IPS-NIHi7 (cell line): ENCODE measurements at regions not wholly inside any gene's neighbourhood (a gene's known extent, or its start where the extent isn't known, plus 50 kb on each side); places are given as distances from the start of the nearest gene placed in this dataset.
"Not testable (repeated sequence)": the region's sequence is repeated elsewhere in the genome, so short reads cannot be mapped to it uniquely, and the experiment has no call there.

Experiments used
- DNase-seq: peaks from one replicate; pipeline ENCODE4 v3.0.0; 2012; ENCODE audit warnings: mixed read lengths; ENCODE audit errors: extremely low spot score

DNA sequence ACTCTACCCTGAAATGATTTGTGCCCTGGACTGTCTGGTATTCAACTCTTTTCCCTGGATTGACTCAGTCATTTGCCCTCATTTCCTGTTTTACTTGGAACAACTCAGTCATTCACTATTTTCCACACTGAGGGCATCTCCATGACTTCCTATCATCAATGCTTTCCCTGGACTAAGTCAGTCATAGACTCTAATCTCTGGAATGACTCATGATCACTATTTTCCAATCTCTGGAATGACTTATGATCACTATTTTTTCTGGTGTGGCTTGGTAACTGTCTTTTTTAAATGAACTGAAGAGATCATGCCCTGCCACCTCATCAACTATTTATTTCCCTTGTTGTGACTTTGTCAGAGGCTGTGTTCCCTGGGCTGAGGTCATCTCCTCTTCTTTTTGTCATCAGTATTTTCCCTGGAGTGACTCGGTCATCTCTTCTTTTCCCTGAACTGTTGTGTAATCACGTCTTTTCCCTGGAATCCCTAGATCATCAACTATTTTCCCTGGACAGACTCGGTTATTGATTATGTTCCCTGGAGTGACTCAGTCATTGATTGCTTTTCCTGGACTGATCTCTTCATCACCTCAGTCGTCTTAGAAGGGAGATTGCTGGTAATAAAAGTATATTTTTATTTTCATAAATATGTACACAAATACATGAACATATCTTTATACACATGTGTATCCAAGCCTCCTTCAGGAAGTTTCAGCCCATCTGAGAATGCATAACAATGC lies 327.1 kb upstream of the VCX start:
- no peak for DNase-seq

DNA sequence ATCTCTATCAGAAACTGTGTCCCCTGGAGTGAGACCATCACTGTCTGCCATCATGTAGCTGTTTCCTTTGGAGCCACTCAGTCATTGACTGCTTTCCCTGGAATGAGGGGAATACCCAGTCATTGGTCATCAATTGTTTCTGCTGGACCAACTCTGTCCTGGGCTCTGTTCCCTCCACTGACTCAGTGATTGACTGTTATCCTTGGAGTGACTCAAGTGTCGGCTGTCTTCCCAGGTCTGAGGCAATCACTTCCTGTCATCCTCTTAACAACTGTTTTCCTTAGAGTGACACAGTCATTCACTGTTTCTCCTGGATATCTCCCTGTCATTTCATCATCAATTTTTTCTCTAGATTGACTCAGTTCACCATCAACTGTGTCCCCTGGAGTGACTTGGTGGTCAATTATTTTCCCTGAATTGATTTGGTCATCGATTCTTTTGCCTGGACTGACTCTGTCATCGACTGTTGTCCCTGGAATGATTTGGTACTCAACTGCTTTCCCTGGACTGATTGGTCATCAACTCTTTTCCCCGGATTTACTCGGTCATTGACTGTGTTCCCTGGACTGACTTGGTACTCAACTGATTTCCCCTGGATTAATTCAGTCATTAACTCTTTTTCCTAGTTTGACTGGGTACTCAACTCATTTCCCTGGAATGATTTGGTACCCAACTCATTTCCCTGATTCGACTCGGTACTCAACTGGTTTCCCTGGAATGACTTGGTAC lies 327.9 kb upstream of the VCX start:
- no peak for DNase-seq

DNA sequence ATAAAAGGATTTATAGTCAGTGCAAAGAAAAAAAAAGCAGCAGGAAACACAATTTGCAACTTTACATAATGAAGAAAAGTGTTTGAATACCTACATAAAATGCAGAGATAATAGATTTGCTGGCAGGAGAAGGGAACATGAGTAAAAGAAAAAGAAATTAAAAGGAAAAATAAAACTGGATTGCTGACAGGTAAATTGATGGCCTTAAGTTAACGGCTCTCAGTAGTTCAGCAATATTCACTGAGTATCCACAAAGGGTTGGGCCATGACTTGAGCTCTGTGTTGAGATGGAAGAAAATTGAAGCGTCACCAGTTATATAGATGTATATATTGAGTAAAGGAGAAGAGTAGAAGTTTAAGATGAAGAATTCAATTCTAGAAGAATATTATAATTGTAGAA lies 330.1 kb upstream of the VCX start:
- DNase-seq = no peak

DNA sequence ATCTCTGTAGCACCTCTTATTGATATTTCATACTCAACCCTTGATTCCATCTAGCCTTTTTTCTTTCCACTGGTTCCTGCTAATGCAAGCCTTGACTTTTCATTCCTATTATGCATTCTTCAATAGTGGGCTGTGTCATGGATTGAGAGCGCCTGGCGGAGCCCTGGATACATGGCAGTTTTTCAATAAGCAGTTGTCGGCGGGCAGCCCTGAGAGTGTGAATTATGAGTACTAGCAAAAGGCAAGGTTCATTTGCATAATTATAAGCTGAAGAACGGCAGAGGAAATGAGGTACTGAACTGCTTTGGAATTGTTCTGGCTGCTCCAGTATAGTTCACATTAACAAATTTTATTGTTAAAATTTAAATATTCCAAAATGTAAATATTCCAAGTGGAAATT lies 339.7 kb upstream of the VCX start:
- no peak for DNase-seq

DNA sequence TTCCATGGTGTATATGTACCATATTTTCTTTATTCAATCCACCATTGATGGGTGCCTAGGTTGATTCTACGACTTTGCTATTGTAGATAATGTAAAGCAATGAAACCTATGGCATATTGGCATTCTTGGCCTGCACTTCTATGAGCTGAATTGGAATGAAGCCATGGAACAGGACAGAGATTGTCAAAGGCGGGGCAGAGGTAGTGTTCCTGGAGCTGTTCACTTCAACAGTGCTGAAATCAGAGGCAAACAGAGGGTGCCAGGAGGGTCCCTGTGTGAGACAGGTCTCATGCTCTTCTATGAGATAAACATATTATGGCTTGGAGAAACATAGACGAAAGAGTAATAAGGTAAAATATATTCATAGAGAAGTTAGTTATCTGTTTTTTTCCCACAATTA lies 342.6 kb upstream of the VCX start:
- no peak for DNase-seq

DNA sequence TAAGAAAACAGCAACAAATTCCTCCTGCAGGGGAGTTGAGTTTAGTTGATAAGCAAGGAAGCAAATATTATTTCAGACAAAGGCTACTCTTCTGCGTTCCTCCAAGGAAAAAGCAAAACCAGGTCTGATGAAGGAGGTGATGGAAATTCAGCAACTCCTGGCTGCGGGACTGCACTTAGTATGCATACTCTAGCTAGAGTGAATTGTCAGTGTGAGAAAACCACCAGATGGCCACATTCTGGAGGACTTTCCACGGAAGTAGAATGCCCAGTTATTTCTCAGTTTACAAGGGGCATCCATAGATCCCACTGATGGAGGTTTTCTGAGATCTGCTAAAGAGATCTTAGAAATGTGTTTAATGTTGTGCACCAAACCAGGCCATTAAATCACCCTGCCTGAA lies 338.6 kb upstream of the PUDP start:
- no peak for DNase-seq

DNA sequence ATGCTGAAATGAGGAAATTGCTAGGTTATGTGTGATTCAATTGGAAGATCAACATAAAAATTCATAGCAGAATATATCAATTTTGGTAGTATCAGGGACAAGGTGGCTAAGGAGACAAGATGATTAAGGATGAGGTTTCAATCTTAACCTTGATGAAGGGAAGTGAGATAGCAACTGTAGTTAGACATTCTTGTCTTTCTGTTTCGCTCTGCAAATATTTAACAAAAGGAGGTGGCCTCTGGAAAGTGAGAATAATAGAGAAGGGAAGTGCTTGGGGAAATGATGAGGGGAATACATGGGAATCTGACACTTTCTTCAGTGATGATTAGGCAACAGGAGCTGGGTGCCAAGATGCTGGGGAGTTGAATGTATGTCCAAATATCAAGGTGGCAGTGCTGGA lies 337.1 kb upstream of the PUDP start:
- no peak for DNase-seq

DNA sequence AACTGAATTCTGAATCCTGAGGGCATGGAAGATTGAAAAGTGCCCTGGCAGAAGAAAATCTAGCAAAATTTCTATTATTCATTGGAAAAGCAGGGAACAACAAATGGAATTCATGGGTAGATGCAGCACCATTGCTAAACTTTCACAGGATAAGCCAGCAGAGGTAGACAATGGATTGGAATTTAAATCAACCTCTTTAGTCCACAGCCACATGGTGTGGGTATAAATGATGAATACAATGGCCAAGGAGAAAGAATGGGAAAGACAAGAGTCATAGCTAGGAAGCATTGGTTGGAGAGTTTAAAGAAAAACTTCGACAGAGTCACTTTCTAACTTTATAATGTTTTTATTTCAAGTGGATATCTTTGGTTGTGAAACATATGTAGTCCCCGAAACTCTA lies 332.8 kb upstream of the PUDP start:
- DNase-seq = no peak

DNA sequence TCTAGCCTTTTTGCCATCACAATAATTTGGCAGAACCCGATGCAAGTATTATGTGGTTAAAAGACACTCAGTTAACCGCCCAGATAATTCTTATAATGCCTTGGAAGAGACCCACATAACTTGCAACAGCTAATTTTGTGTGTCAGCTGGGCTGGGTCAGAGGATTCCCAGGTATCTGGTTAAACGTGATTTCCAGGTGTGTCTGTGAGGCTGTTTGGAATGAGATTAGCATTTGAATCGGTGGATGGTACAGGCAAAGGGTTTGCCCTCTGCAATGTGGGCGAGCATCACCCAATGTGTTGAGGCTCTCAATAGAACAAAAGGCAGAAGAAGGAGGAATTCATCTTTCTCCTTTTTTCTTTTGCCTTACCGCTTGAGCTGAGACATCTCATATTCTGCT lies 314.2 kb upstream of the PUDP start:
- DNase-seq = no peak

DNA sequence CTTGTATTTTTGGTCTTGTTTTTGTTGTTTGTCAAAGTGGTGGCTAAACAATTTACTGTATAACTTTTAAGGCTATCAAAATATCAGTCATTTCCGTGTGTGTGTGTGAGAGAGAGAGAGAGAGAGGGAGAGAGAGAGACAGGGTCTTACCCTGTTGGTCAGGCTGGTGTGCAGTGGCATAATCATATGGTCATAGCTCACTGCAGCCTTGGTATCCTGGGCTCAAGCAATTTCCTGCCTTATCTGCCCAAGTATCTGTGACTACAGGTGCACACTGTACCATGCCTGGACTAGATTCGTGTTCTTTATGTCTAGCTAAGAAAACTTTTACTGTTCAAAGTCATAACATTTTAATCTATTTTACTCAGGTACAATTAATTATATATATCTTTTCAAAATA lies 313.1 kb upstream of the PUDP start:
- DNase-seq = not testable (repeated sequence)

DNA sequence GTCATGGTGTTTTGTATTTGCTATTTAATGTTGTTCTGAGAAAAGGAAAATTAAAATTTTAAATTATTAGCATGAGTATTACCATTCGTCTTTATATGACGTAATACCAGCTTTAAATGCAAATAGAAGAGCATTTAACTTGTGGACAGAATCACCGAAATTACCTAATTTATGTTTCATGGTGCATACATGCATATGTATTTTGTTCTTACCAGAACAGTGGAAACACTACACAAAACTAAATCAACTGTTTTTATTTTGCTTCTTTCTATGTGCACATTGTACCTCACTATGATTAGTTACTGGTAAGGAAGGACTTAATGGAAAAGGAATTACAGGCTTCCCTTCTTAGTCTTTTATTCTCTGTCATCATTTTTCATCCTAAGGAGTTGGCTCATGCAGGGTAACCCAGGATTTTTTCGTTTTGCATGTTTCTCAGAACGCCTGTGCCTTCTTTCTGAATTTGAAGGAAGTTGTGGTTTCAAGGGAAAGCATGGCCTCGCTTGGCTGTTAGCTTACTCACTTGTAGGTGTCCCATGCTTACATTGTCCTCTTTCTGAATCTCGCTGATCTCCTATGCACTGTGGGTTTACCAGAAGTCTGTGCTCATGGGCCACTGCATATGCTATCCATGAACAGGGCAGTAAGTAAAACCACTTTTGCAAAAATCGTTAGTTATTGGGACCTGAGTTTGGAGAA lies 300.0 kb upstream of the PUDP start:
- no peak for DNase-seq

DNA sequence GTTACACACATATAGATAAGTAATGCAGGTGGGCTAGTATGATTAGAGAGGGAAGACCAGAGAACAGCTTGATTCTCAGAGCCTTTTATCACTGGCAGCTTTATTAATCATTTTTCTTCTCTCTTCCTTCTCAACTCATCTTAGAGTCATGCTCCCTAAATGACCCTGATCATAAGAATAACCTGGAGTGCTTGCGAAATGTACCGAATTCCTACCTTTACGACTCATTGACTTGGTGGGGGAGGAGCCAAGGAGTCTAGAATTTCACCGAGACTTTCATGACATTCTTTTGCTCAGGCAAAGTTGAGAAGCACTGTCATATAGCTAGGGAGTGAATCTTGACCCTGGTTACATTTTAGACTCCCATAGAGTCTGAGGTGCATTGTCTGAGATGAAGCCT lies 298.9 kb upstream of the PUDP start:
- DNase-seq = no peak

DNA sequence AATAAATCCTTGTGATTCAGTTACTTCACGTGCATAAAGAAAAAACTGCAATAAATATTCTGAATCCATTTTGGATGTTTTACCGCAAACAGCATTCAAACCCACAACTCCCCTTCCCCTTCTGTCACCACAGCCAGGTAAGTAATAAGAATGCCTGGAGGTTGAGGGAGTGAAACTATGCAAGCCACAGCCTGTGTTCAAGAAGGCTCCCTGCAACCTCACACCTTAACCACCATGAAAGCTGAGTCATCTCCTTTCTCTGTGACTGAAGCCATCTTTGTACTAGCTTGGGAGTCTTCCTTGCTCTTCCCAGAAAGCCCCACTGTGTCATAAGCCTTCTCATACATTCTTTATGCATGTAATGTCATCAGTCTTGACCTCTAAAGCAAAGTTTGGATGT lies 297.0 kb upstream of the PUDP start:
- no peak for DNase-seq

DNA sequence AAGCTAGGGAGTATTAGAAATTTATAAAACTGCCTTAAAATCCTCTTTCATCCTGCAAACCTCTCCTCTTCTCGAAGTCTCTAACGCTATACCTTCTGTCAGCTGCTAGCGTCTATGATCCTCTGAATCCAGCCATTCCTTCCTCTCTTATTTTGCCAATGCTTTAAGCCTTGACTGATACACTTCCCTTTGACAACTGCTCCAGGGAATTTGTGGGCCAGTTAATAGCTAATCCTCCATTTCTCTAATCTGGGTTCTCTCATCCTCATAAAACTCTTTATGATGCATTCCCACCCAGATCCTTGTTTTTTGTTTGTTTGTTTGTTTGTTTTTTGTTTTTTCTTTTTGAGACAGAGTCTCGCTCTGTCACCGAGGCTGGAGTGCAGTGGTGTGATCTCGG lies 293.6 kb upstream of the PUDP start:
- no peak for DNase-seq

DNA sequence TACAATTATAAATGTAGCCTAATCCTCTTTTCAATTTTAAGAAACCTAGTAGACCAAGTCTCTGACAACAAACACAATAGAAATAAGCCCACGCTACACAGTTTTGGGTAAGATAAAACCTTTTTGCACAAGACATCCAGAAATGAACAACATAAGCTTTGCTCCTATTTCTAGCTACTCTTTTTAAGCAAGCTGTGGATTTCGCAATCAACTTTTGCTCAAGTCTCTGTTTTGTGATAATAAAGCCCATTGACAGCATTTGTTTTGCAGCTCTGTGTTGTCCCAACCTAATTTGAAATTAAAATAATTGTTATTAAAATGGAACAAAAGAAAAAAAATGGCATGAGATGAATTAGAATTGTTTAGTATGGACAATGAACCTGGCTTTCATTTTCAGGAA lies 287.9 kb upstream of the PUDP start:
- DNase-seq = no peak

DNA sequence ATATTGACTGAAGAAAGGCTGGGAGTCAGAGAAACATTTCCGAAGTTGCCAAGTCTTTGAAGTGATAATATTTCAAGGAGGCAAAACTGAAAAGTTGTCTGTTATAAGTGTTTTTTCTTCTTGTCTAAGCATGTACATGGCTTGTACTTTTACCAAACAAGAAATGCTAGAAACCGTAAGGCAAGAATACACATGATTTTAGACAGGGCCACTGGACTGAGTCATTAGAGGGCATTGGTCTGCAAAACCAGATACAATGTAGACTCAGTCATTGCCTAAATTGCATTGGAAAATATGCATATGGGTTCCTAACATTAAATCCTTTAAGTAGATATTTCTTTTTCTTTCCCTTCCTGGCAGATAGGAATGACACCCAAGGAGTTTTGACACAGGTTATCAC lies 284.9 kb upstream of the PUDP start:
- no peak for DNase-seq

DNA sequence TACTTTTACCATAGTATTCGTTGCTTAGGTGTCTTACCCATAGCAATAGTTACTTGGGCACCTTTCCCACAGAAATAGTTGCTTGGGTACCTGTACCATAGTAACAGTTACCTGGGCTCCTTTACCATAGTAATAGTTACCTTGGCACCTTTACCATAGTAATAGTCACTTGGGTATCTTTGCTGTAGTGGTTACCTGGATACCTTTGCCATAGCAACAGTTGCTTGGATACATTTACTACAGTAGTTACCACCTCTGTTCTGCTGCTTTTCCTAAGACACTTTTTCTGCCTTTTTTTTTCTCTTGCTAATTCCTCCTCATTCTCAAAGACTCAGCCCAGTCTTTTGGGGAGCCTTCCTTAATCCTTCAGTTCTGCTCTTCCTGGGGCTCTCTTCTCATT lies 272.8 kb upstream of the PUDP start:
- DNase-seq = no peak

DNA sequence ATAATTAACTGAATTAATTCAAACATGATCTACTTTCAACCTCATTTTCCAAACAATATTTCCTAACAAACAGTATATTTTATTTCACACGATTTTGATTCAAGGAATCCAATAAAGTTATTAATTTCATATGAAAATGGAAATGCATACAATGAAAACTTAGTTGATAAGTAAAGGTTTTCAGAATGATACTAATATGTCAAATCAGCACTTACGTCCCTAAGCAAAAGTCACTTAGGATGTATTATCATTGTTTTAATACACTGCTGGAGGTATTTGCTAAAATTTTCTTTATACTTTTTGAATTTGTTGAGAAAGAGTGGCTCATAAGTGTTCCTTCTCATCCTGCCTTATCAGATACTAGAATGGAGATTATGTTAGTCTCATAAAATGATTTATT lies 266.8 kb upstream of the PUDP start:
- no peak for DNase-seq

DNA sequence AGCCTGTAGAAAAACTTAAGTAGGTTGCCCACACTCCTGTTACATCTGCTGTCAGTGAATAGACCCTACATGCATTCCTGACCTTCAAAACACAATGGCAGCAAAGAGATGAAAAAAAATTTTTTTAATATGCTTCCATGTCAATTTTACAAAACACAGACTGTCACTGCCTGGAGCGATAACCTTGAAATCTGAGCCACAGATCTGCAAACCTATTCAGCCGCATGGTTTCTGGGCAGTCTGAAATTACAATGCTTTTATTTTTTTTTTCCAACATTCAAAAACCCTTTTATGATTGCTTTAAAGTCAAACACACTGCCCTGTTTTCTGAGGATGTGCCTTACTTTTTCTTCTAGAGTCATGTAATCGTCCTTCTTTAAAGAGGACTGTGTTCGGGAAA lies 264.9 kb upstream of the PUDP start:
- no peak for DNase-seq

DNA sequence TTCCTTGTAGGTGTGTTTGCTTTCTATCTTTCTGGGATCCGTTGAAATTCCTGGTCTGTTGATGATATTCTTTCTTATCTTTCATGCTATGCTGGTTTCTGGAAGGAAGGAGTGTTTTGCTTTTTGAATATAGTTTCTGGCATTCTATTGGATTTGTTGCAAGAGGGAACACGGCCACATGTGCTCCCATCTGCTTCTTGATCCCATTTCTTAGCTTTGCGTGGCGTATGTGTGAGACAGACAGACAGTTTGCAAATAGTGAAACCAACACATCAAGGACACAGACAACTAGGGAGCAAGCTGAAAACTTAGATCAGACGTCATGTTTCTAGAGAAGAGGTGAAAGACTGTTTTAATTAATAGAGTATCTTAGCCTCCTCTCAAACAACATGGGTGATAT lies 261.9 kb upstream of the PUDP start:
- no peak for DNase-seq

DNA sequence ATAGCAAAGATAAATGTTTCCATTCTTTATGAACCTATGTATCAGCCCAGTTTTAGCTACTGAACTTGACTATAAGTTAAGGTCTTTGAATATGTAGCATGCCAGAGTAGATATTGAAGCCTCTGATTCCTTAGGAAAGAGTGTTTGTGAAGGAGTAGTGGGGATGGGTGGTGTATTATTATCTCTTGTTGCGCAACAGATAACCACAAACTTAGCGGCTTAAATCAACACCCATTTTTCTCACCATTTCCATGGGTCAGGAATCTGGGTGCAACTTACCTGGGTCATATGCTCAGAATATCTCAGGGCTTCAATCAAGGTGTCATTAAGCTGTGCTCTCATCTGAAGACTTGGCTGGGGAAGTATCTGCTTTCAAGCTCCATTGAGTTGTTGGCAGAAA lies 251.4 kb upstream of the PUDP start:
- no peak for DNase-seq

DNA sequence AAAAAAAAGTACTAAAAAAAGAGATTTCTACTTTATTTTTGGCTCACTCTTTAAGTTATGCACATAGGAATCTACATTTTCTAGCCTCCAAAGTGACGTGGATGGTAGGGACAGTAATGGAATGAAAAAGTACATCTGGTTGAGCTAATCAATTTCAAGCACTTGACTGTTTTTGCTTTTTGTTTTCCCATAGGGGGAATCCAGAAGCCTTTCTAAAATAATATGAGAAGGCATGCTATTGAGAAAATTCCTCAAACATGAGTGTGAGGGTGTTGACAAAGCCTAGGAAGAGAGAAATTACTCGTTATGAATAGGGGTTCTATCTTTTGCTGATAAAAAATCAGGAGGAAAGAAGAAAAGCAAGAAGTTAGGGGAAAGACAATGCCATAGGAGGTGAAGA lies 242.5 kb upstream of the PUDP start:
- no peak for DNase-seq

DNA sequence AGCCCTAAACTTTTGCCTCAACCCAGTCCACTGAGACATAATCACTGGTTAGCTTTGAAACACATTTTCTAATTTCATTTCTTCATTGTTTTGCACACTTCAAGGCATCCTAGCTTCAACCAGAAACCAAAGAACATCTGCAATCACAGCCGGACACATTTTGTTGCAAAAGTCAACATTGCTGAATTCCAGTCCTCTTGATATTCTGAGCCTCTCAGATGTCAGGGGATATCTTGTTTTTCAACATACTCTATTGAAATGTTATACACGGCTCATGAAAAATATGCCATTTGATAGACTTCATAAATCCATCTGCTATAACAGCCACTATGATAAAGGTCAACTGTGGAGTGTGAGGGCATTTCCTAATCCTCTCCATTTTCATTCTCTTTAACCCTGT lies 241.6 kb upstream of the PUDP start:
- no peak for DNase-seq
